ENCODE measurements at regions not wholly inside any gene's neighbourhood (a gene's known extent, or its start where the extent isn't known, plus 50 kb on each side); places are given as distances from the start of the nearest gene placed in this dataset.

DNA sequence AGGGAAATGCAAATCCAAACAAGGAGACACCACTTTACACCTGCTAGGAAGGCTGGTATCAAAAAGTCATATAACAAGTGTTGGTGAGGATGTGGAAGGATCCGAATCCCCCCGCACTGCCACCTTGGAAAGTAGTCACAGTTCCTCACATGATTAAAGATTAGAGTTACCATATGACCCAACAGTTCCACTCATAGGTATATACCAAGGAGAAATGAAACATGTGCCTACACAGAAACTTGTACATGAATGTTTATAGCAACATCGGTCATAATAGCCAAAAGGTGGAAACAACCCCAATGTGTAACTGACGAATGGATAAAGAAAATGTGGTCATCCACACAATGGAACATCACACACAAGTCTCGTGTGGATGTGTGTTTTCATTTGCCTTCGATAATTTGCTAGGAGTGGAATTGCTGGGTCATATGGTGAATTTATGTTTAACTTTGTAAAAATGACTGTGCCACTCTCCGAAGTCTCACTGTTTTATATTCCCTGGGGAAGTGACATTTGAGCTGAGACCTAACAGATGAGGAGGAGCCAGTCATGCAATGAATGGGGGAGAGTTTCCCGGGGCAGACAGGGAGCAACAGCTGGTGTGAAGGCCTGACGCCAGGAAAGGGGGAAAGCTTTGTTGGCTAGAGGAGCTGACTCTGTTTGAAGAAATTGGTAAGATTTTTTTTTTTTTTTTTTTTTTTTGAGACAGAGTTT lies 125.9 kb upstream of the MLN start:
- ATAC-seq (peak in 1 of 2 donors; percentile 35), DNase-seq (no peak)
- no peak overlapping the region for H3K27ac ChIP-seq
- H3K4me3 ChIP-seq: no peak overlapping the region
- H3K9me3 ChIP-seq: no peaks in the 10 kb centered on the region
- H3K36me3 ChIP-seq: no peaks in the 10 kb centered on the region
- no peaks in the 10 kb centered on the region for H3K27me3 ChIP-seq
- H3K4me1 ChIP-seq: peaks cover 0 to 3% of the 10 kb centered on the region in 2 donors
- in situ Hi-C loops (cut with MboI; ENCODE audit: low sequenced_read_pairs in 4 of 4): no loop called here
- no peak for TF ChIP-seq POLR2A (IDR thresholded peaks at IDR 0.05)
- TF ChIP-seq CTCF (IDR thresholded peaks at IDR 0.05 in 4 of 5, conservative IDR thresholded peaks at IDR 0.05 in 1 of 5): no peak
- intact Hi-C loops (cut with DNase I; ENCODE audit: low total_unique reads): no loop called here

DNA sequence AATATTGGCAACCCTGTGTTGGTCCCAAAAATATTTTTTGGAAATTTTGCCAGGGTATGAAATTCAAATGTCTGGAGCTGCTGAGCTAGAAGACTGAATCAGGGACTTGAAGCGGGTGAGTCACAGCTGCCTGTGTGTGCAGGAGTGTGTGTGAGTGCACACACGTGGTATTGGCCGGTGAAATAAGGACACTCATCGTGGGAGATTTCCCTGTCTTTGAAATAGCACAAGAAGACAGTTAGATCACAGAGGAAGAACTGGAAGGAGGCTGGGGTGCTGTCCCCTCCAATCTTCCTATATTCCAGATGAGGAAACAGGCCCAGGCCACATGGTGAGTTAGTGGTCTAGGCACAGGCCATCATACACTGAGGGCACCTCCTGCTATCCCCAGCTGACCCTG lies 123.8 kb upstream of the MLN start:
- Histone ChIP-seq H3K27ac (no peak overlapping the region), H3K27me3 (no peaks in the 10 kb centered on the region), H3K9me3 (no peaks in the 10 kb centered on the region), H3K4me1 (peaks cover 0 to 3% of the 10 kb centered on the region in 2 donors), H3K4me3 (no peak overlapping the region), H3K36me3 (no peaks in the 10 kb centered on the region)
- ATAC-seq (peak in 1 of 2 donors; percentile 68), DNase-seq (peak; percentile 9 to 23)
- TF ChIP-seq POLR2A (IDR thresholded peaks at IDR 0.05) (no peak), CTCF (IDR thresholded peaks at IDR 0.05 in 4 of 5, conservative IDR thresholded peaks at IDR 0.05 in 1 of 5) (no peak)
- intact Hi-C loops (cut with DNase I; ENCODE audit: low total_unique reads) (no loop called here), in situ Hi-C loops (cut with MboI; ENCODE audit: low sequenced_read_pairs in 4 of 4) (no loop called here)

DNA sequence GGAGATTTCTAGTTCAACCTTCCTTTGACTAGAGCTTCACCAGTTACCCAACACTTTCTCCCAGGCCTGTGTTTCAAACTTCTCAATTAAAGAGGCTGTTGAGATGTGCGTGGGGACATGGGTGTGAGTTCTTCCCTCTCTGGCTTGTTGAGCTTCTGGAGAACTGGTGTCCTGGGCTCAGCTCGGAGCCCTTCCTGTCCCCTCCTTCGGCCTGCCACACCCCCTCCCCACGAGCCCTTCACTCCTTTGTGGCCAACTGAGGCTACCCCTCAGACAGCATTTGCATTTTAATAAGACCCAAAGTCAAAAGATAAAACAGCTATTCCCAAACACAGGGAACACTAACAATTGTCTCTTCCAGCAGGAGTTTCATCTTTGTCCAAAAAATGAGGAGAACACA lies 123.3 kb upstream of the MLN start:
- intact Hi-C loops (cut with DNase I; ENCODE audit: low total_unique reads) (no loop called here), in situ Hi-C loops (cut with MboI; ENCODE audit: low sequenced_read_pairs in 4 of 4) (no loop called here)
- Histone ChIP-seq H3K27me3 (no peaks in the 10 kb centered on the region), H3K36me3 (no peaks in the 10 kb centered on the region), H3K4me1 (peaks cover 0 to 3% of the 10 kb centered on the region in 2 donors), H3K9me3 (no peaks in the 10 kb centered on the region), H3K27ac (no peak overlapping the region), H3K4me3 (no peak overlapping the region)
- ATAC-seq: no peak
- TF ChIP-seq CTCF (IDR thresholded peaks at IDR 0.05 in 4 of 5, conservative IDR thresholded peaks at IDR 0.05 in 1 of 5) (no peak), POLR2A (IDR thresholded peaks at IDR 0.05) (no peak)
- no peak for DNase-seq

GRCh38 chr6:33926451-33926850 lies 122.6 kb upstream of the MLN start:
- Histone ChIP-seq H3K27me3 (no peaks in the 10 kb centered on the region), H3K4me1 (peaks cover 0 to 3% of the 10 kb centered on the region in 2 donors), H3K9me3 (no peaks in the 10 kb centered on the region), H3K4me3 (no peak overlapping the region), H3K36me3 (no peaks in the 10 kb centered on the region), H3K27ac (no peak overlapping the region)
- no peak for ATAC-seq
- TF ChIP-seq POLR2A (IDR thresholded peaks at IDR 0.05) (no peak), CTCF (IDR thresholded peaks at IDR 0.05 in 4 of 5, conservative IDR thresholded peaks at IDR 0.05 in 1 of 5) (no peak)
- no peak for DNase-seq
- intact Hi-C loops (cut with DNase I; ENCODE audit: low total_unique reads) (no loop called here), in situ Hi-C loops (cut with MboI; ENCODE audit: low sequenced_read_pairs in 4 of 4) (no loop called here)

- Histone ChIP-seq H3K4me1 (peaks cover 0 to 3% of the 10 kb centered on the region in 2 donors), H3K36me3 (no peaks in the 10 kb centered on the region), H3K27me3 (no peaks in the 10 kb centered on the region), H3K27ac (no peak overlapping the region), H3K9me3 (no peaks in the 10 kb centered on the region), H3K4me3 (no peak overlapping the region)
- intact Hi-C loops (cut with DNase I; ENCODE audit: low total_unique reads) (no loop called here), in situ Hi-C loops (cut with MboI; ENCODE audit: low sequenced_read_pairs in 4 of 4) (no loop called here)
- DNase-seq: no peak
- TF ChIP-seq POLR2A (IDR thresholded peaks at IDR 0.05) (no peak), CTCF (IDR thresholded peaks at IDR 0.05 in 4 of 5, conservative IDR thresholded peaks at IDR 0.05 in 1 of 5) (no peak)
- ATAC-seq: no peak
These were observed 122.1 kb upstream of the MLN start for GRCh38 chr6:33925936-33926335.
